Activated CD4-positive, alpha-beta memory T cell treated with anti-CD3 and anti-CD28 coated beads, Interleukin-2, amount 10 ng/mL, durations not matched to agents 7 days and 5 days (primary cell): ENCODE measurements at regions not wholly inside any gene's neighbourhood (a gene's known extent, or its start where the extent isn't known, plus 50 kb on each side); places are given as distances from the start of the nearest gene placed in this dataset.

Source experiments
- CTCF ChIA-PET: fragments of 350-600 bp; sonication (Branson Sonifier 250); formaldehyde crosslinking; loops from one replicate; lab custom pipeline; 2021; ENCODE audit warnings: antibody characterized with exemption, inconsistent platforms; lab: Charles Lee
- POLR2A ChIA-PET: fragments of 350-600 bp; sonication (Branson Sonifier 250); formaldehyde crosslinking; loops from one replicate; lab custom pipeline; 2021; ENCODE audit warnings: antibody characterized with exemption; lab: Charles Lee
- DNase-seq: peaks from one replicate; pipeline ENCODE4 v3.0.0-alpha.2; 2020
- H3K27ac Mint-ChIP-seq: one replicate; pipeline ENCODE4 v1.8.0; 2021; ENCODE audit warnings: mild to moderate bottlenecking, mixed read lengths
- H3K27me3 Mint-ChIP-seq: one replicate; pipeline ENCODE4 v1.8.0; 2021; ENCODE audit warnings: mixed read lengths
- H3K36me3 Mint-ChIP-seq: one replicate; pipeline ENCODE4 v1.8.0; 2021; ENCODE audit warnings: low read depth, mixed read lengths
- H3K4me1 Mint-ChIP-seq: one replicate; pipeline ENCODE4 v1.8.0; 2021; ENCODE audit warnings: mixed read lengths
- H3K4me3 Mint-ChIP-seq: one replicate; pipeline ENCODE4 v1.8.0; 2021; ENCODE audit warnings: mild to moderate bottlenecking, mixed read lengths
- H3K9me3 Mint-ChIP-seq: one replicate; pipeline ENCODE4 v1.8.0; 2021; ENCODE audit warnings: mixed read lengths

- no peak for DNase-seq
- ChIA-PET POLR2A (no interaction called here), CTCF (no interaction called here)
- H3K27me3 Mint-ChIP-seq: no peaks in the 10 kb centered on the region
- no peaks in the 10 kb centered on the region for H3K4me1 Mint-ChIP-seq
- no peaks in the 10 kb centered on the region for H3K36me3 Mint-ChIP-seq
- peaks cover 4% of the 10 kb centered on the region for H3K9me3 Mint-ChIP-seq
- no peak overlapping the region for H3K4me3 Mint-ChIP-seq
- no peak overlapping the region for H3K27ac Mint-ChIP-seq
Observed at GRCh38 chr11:25961539-25961938, 370.4 kb upstream of the ANO3 start.

GRCh38 chr11:25970726-25971508, 361.0 kb upstream of the ANO3 start:
- Mint-ChIP-seq H3K9me3 (peaks cover 5% of the 10 kb centered on the region), H3K4me3 (no peak overlapping the region), H3K4me1 (no peaks in the 10 kb centered on the region), H3K27ac (no peak overlapping the region), H3K36me3 (no peaks in the 10 kb centered on the region), H3K27me3 (no peaks in the 10 kb centered on the region)
- ChIA-PET POLR2A (no interaction called here), CTCF (no interaction called here)
- DNase-seq: no peak

- Mint-ChIP-seq H3K36me3 (no peaks in the 10 kb centered on the region), H3K27me3 (no peaks in the 10 kb centered on the region), H3K4me1 (no peaks in the 10 kb centered on the region), H3K9me3 (peaks cover 3% of the 10 kb centered on the region), H3K4me3 (no peak overlapping the region), H3K27ac (no peak overlapping the region)
- POLR2A ChIA-PET: no interaction called here
- DNase-seq: no peak
- CTCF ChIA-PET: no interaction called here
Observed at GRCh38 chr11:25980091-25980490, 351.8 kb upstream of the ANO3 start.

- CTCF ChIA-PET: interaction anchor here (1.6 kb wide), 1 partner anchor 303 kb away, joined by 4 read pairs; no protein-coding TSS in a partner anchor
- no peak overlapping the region for H3K4me3 Mint-ChIP-seq
- POLR2A ChIA-PET: no interaction called here
- no peaks in the 10 kb centered on the region for H3K4me1 Mint-ChIP-seq
- no peaks in the 10 kb centered on the region for H3K36me3 Mint-ChIP-seq
- H3K27ac Mint-ChIP-seq: no peak overlapping the region
- no peaks in the 10 kb centered on the region for H3K27me3 Mint-ChIP-seq
- peaks cover 3% of the 10 kb centered on the region for H3K9me3 Mint-ChIP-seq
- no peak for DNase-seq
Observed at GRCh38 chr11:25981998-25982397, 349.9 kb upstream of the ANO3 start.

- Mint-ChIP-seq H3K9me3 (peaks cover 3% of the 10 kb centered on the region), H3K36me3 (no peaks in the 10 kb centered on the region), H3K4me1 (no peaks in the 10 kb centered on the region), H3K27ac (no peak overlapping the region), H3K4me3 (no peak overlapping the region), H3K27me3 (no peaks in the 10 kb centered on the region)
- DNase-seq: no peak
- CTCF ChIA-PET: no interaction called here
- POLR2A ChIA-PET: no interaction called here
Observed at GRCh38 chr11:25983280-25983679, 348.6 kb upstream of the ANO3 start.

- Mint-ChIP-seq H3K4me1 (no peaks in the 10 kb centered on the region), H3K27me3 (no peaks in the 10 kb centered on the region), H3K4me3 (no peak overlapping the region), H3K27ac (no peak overlapping the region), H3K36me3 (no peaks in the 10 kb centered on the region), H3K9me3 (peaks cover 3% of the 10 kb centered on the region)
- ChIA-PET POLR2A (no interaction called here), CTCF (no interaction called here)
- DNase-seq: no peak
Observed at GRCh38 chr11:25988178-25988577, 343.8 kb upstream of the ANO3 start.

GRCh38 chr11:25990406-25990805, 341.5 kb upstream of the ANO3 start:
- CTCF ChIA-PET: no interaction called here
- H3K27ac Mint-ChIP-seq: no peak overlapping the region
- no peak for DNase-seq
- H3K9me3 Mint-ChIP-seq: peaks cover 5% of the 10 kb centered on the region
- no peaks in the 10 kb centered on the region for H3K4me1 Mint-ChIP-seq
- POLR2A ChIA-PET: no interaction called here
- no peaks in the 10 kb centered on the region for H3K36me3 Mint-ChIP-seq
- no peaks in the 10 kb centered on the region for H3K27me3 Mint-ChIP-seq
- no peak overlapping the region for H3K4me3 Mint-ChIP-seq

- Mint-ChIP-seq H3K27me3 (no peaks in the 10 kb centered on the region), H3K4me1 (no peaks in the 10 kb centered on the region), H3K4me3 (no peak overlapping the region), H3K9me3 (peaks cover 5% of the 10 kb centered on the region), H3K27ac (no peak overlapping the region), H3K36me3 (no peaks in the 10 kb centered on the region)
- ChIA-PET POLR2A (no interaction called here), CTCF (no interaction called here)
- DNase-seq: no peak
Observed at GRCh38 chr11:25991476-25991875, 340.5 kb upstream of the ANO3 start.

GRCh38 chr11:25992294-25992693, 339.6 kb upstream of the ANO3 start:
- CTCF ChIA-PET: no interaction called here
- H3K4me1 Mint-ChIP-seq: no peaks in the 10 kb centered on the region

GRCh38 chr11:25993016-25993415, 338.9 kb upstream of the ANO3 start:
- ChIA-PET CTCF (no interaction called here), POLR2A (no interaction called here)
- Mint-ChIP-seq H3K36me3 (no peaks in the 10 kb centered on the region), H3K4me3 (no peak overlapping the region), H3K9me3 (peaks cover 8% of the 10 kb centered on the region), H3K27me3 (no peaks in the 10 kb centered on the region), H3K4me1 (no peaks in the 10 kb centered on the region), H3K27ac (no peak overlapping the region)
- no peak for DNase-seq

More at GRCh38 chr11:25992294-25992693, 339.6 kb upstream of the ANO3 start:
- Mint-ChIP-seq H3K27ac (no peak overlapping the region), H3K36me3 (no peaks in the 10 kb centered on the region), H3K27me3 (no peaks in the 10 kb centered on the region), H3K4me3 (no peak overlapping the region), H3K9me3 (peaks cover 5% of the 10 kb centered on the region)
- POLR2A ChIA-PET: no interaction called here
- DNase-seq: no peak

GRCh38 chr11:26011474-26011873, 320.5 kb upstream of the ANO3 start:
- Mint-ChIP-seq H3K36me3 (no peaks in the 10 kb centered on the region), H3K4me3 (no peak overlapping the region), H3K27ac (no peak overlapping the region), H3K4me1 (no peaks in the 10 kb centered on the region), H3K9me3 (no peaks in the 10 kb centered on the region), H3K27me3 (no peaks in the 10 kb centered on the region)
- ChIA-PET POLR2A (no interaction called here), CTCF (no interaction called here)
- DNase-seq: no peak

- Mint-ChIP-seq H3K4me1 (no peaks in the 10 kb centered on the region), H3K36me3 (no peaks in the 10 kb centered on the region), H3K27ac (no peak overlapping the region), H3K4me3 (no peak overlapping the region), H3K27me3 (no peaks in the 10 kb centered on the region), H3K9me3 (no peaks in the 10 kb centered on the region)
- ChIA-PET POLR2A (no interaction called here), CTCF (no interaction called here)
- no peak for DNase-seq
Observed at GRCh38 chr11:26014456-26015115, 317.3 kb upstream of the ANO3 start.

- no peaks in the 10 kb centered on the region for H3K27me3 Mint-ChIP-seq
- H3K9me3 Mint-ChIP-seq: no peaks in the 10 kb centered on the region
- ChIA-PET POLR2A (no interaction called here), CTCF (no interaction called here)
- H3K36me3 Mint-ChIP-seq: no peaks in the 10 kb centered on the region
- H3K4me3 Mint-ChIP-seq: no peak overlapping the region
- DNase-seq: no peak
- H3K4me1 Mint-ChIP-seq: no peaks in the 10 kb centered on the region
- H3K27ac Mint-ChIP-seq: no peak overlapping the region
Observed at GRCh38 chr11:26017322-26017860, 314.5 kb upstream of the ANO3 start.
